HCT116 (cell line): ENCODE measurements at regions not wholly inside any gene's neighbourhood (a gene's known extent, or its start where the extent isn't known, plus 50 kb on each side); places are given as distances from the start of the nearest gene placed in this dataset.

Experiments
- CTCF ChIP-seq, 3 experiments: fragments of 200-600 bp in 1 of 3; sonication (generic) in 1 of 3; IDR thresholded peaks in 2 of 3; conservative IDR thresholded peaks in 1 of 3; 2 replicates each; pipeline ENCODE4 v1.5.1; 2012 to 2017; ENCODE audit warnings: low read depth in 2 of 3, low read length in 2 of 3, antibody characterized with exemption in 1 of 3, borderline replicate concordance in 1 of 3, control low read depth in 1 of 3, mild to moderate bottlenecking in 1 of 3, mixed read lengths in 1 of 3, mixed run types in 1 of 3, moderate library complexity in 1 of 3; ENCODE audit not compliant: insufficient read depth in 1 of 3
- EZH2 ChIP-seq: fragments of 200-600 bp; sonication (generic); IDR thresholded peaks from 2 replicates; pipeline ENCODE4 v1.6.1; 2017; ENCODE audit warnings: antibody characterized with exemption, mixed run types
- EZH2phosphoT487 ChIP-seq: fragments of 200-600 bp; IDR thresholded peaks from 2 replicates; pipeline ENCODE4 v1.6.1; 2018; ENCODE audit warnings: antibody characterized with exemption, borderline replicate concordance
- REST ChIP-seq: IDR thresholded peaks from 2 replicates; pipeline ENCODE4 v1.6.1; 2012; ENCODE audit warnings: low read depth
- SP1 ChIP-seq: IDR thresholded peaks from 2 replicates; pipeline ENCODE4 v1.6.1; 2012; ENCODE audit warnings: low read depth

GRCh38 chr6:140051521-140052512, 677.4 kb upstream of the CITED2 start:
- TF ChIP-seq CTCF (IDR thresholded peaks at IDR 0.05 in 2 of 3, conservative IDR thresholded peaks at IDR 0.05 in 1 of 3; ENCODE audit: borderline replicate concordance in 1 of 3, insufficient read depth in 1 of 3, low read depth in 2 of 3, low read length in 2 of 3) (no peak), REST (no peak), EZH2phosphoT487 (no peak), SP1 (no peak), EZH2 (no peak)
